ENCODE measurements at regions not wholly inside any gene's neighbourhood (a gene's known extent, or its start where the extent isn't known, plus 50 kb on each side); places are given as distances from the start of the nearest gene placed in this dataset.

DNA sequence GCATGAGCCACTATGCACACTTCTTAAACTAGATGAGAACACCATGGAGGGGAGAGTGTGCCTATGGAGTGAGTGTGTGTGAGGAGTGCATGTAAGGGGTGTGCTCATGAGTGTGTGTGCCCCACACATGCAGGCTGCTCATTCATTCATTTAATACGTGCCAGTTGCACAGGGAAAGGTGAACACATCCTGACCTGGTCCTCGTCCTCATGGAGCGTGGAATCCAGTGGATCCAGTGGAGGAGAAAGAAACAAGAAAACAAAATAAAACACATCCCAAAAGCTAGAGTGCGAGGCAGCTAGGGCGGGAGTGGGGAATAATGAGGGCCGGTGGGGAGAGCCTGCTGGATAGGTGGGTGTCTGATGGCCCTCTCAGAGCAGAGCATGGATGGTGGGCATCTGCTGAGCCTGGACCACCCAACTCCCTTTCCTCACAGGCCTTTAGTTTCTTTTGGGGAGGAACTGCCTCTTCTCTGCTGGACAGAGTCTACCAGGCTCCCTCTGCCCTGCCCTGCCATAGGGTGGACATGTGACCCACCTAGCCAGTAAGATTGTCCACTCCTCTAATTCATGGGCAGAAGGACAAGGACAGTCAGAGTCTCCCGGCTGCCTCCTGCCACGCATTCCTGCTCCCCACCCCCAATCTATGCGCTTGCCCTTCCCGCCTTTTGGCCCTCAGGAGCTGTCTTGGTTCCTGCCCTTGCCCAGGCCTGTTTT is 204.3 kb downstream of the RAB11FIP4 start:
- no peak for DNase-seq (ENCODE audit: low spot score)
- TF ChIP-seq CTCF (IDR thresholded peaks at IDR 0.05; ENCODE audit: borderline replicate concordance, control extremely low read depth, extremely low read depth, insufficient read depth, missing control alignments) = no peak
- in situ Hi-C loops (cut with MboI; ENCODE audit: low sequenced_read_pairs, unreplicated experiment) = no loop called here

DNA sequence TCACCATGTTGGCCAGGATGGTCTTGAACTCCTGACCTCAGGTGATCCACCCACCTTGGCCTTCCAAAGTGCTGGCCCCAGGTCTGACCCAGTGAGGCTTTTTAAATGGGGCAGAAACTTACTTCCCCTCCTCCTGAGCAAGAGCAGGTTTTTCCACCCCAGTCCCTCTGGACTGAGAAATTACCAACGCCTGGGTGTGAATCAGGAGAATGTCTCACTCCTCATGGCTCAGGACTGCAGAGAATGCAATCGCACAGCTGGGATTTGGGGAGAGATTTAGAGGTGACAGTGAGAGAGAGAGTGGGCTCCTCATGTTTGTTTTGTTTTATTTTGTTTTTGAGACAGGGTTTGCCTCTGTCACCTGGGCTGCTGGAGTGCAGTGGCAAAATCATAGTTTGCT is 203.6 kb downstream of the RAB11FIP4 start:
- no peak for DNase-seq (ENCODE audit: low spot score)
- in situ Hi-C loops (cut with MboI; ENCODE audit: low sequenced_read_pairs, unreplicated experiment) = no loop called here
- TF ChIP-seq CTCF (IDR thresholded peaks at IDR 0.05; ENCODE audit: borderline replicate concordance, control extremely low read depth, extremely low read depth, insufficient read depth, missing control alignments) = no peak

GRCh38 chr17:31594416-31594815 is 202.9 kb downstream of the RAB11FIP4 start:
- TF ChIP-seq CTCF (IDR thresholded peaks at IDR 0.05; ENCODE audit: borderline replicate concordance, control extremely low read depth, extremely low read depth, insufficient read depth, missing control alignments) = no peak
- in situ Hi-C loops (cut with MboI; ENCODE audit: low sequenced_read_pairs, unreplicated experiment) = no loop called here
- no peak for DNase-seq (ENCODE audit: low spot score)

- in situ Hi-C loops (cut with MboI; ENCODE audit: low sequenced_read_pairs, unreplicated experiment) = no loop called here
- DNase-seq (ENCODE audit: low spot score) = no peak
- TF ChIP-seq CTCF (IDR thresholded peaks at IDR 0.05; ENCODE audit: borderline replicate concordance, control extremely low read depth, extremely low read depth, insufficient read depth, missing control alignments) = no peak
Observed at GRCh38 chr17:31593806-31594205, 202.3 kb downstream of the RAB11FIP4 start.

DNA sequence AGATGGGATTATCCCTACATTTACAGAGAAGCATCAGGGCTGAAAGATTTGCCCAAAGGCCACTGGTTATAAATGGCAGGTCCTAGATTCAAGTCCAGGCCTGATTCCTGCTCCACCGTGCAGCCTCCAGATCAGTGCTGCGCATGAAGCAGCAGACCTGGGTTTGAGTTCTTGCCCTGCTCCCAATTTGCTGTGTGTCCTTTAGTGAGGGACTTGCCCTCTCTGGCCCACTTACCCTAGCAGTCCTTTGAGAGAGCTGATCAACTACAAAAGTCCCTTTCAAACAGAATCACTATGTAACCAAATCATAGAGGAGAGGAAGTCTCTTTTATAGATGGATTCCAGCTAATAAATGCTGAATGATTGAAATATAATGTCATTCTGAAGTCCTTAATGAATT is 200.4 kb downstream of the RAB11FIP4 start:
- TF ChIP-seq CTCF (IDR thresholded peaks at IDR 0.05; ENCODE audit: borderline replicate concordance, control extremely low read depth, extremely low read depth, insufficient read depth, missing control alignments) = no peak
- no peak for DNase-seq (ENCODE audit: low spot score)
- in situ Hi-C loops (cut with MboI; ENCODE audit: low sequenced_read_pairs, unreplicated experiment) = no loop called here

DNA sequence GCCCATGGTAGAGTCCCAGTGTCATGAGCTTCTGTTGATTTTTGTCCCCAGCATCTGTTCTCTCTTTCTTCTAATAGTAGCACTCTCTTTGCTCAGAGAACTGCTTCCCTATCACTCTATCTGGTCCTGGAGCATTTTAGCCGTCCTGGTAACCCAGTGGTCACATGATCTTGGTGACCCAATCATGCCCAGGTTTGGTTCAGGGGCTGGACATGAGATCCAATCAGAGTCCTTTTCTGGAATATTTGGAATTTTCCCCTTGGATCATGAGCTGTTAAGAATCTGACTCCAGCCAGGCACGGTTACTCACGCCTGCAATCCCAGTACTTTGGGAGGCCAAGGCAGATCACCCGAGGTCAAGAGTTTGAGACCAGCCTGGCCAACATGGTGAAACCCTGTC is 197.0 kb downstream of the RAB11FIP4 start:
- no peak for DNase-seq (ENCODE audit: low spot score)
- in situ Hi-C loops (cut with MboI; ENCODE audit: low sequenced_read_pairs, unreplicated experiment) = no loop called here
- TF ChIP-seq CTCF (IDR thresholded peaks at IDR 0.05; ENCODE audit: borderline replicate concordance, control extremely low read depth, extremely low read depth, insufficient read depth, missing control alignments) = no peak
